ENCODE measurements at regions not wholly inside any gene's neighbourhood (a gene's known extent, or its start where the extent isn't known, plus 50 kb on each side); places are given as distances from the start of the nearest gene placed in this dataset.

GRCh38 chr20:11054266-11054993 is 380.6 kb upstream of the JAG1 start (continued):
- no peak for TF ChIP-seq ZBTB33 (IDR thresholded peaks at IDR 0.05; ENCODE audit: extremely low read depth, insufficient replicate concordance, low read length)

- no peaks in the 10 kb centered on the region for H3K9me3 ChIP-seq (ENCODE audit: control insufficient read depth in 1 of 2, insufficient read depth in 1 of 2, low read depth in 1 of 2, low read length in 2 of 2)
- H3K27ac ChIP-seq (ENCODE audit: low read depth, low read length), result no peak overlapping the region
- DNase-seq (ENCODE audit: low read depth, low spot score), result no peak
- H3K4me2 ChIP-seq (ENCODE audit: low read length), result no peak overlapping the region
- TF ChIP-seq ATF3 (IDR thresholded peaks at IDR 0.05) (no peak), EGR1 (IDR thresholded peaks at IDR 0.05; ENCODE audit: low read depth) (no peak), MAX (IDR thresholded peaks at IDR 0.05) (no peak), CEBPB (IDR thresholded peaks at IDR 0.05; ENCODE audit: low read depth) (no peak), REST (IDR thresholded peaks at IDR 0.05; ENCODE audit: low read depth) (no peak)
- no peak overlapping the region for H3K9ac ChIP-seq (ENCODE audit: low read length)
- H3K9me2 ChIP-seq (ENCODE audit: insufficient read depth), result no peaks in the 10 kb centered on the region
- no peaks in the 10 kb centered on the region for H3K27me3 ChIP-seq (ENCODE audit: insufficient read depth, low read length)
- H2AFZ ChIP-seq (ENCODE audit: low read depth, low read length, poor library complexity, severe bottlenecking), result no peak overlapping the region
- no peak overlapping the region for H3K4me3 ChIP-seq (replicated peaks in 1 of 2; ENCODE audit: low read depth in 1 of 2, low read length in 2 of 2)
- intact Hi-C loops (cut with micrococcal nuclease), result no loop called here
- no TSS peak for BruUV-seq (replicated peaks)
- RAD21 ChIA-PET (ENCODE audit: low non-redundant PET in 1 of 2, low total read pairs in 2 of 2, uncharacterized antibody in 2 of 2, unreplicated experiment in 2 of 2), result no interaction called here
- no peaks in the 10 kb centered on the region for H3K36me3 ChIP-seq (ENCODE audit: control insufficient read depth in 1 of 2, insufficient read depth in 2 of 2, low read length in 2 of 2)
- no peaks in the 10 kb centered on the region for H3K4me1 ChIP-seq (ENCODE audit: control insufficient read depth in 1 of 2, insufficient read depth in 2 of 2, low read length in 2 of 2)
- no peak for ATAC-seq
- no peaks in the 10 kb centered on the region for H3K79me2 ChIP-seq (ENCODE audit: insufficient read depth, low read length)
- CTCF ChIA-PET, result no interaction called here
- H4K20me1 ChIP-seq (ENCODE audit: insufficient read depth), result no peaks in the 10 kb centered on the region
- POLR2A ChIA-PET, result no interaction called here
Measured at GRCh38 chr20:11056414-11056813, 382.6 kb upstream of the JAG1 start.
